Activated CD4-positive, alpha-beta T cell treated with anti-CD3 and anti-CD28 coated beads, Interleukin-2, amount 10 ng/mL, durations not matched to agents 7 days and 5 days (primary cell): ENCODE measurements at regions not wholly inside any gene's neighbourhood (a gene's known extent, or its start where the extent isn't known, plus 50 kb on each side); places are given as distances from the start of the nearest gene placed in this dataset.
"Not testable (repeated sequence)": the region's sequence is repeated elsewhere in the genome, so short reads cannot be mapped to it uniquely, and the experiment has no call there.

Experiments used
- CTCF ChIA-PET: fragments of 350-600 bp; sonication (Branson Sonifier 250); formaldehyde crosslinking; loops from one replicate; lab custom pipeline; 2021; ENCODE audit warnings: antibody characterized with exemption; lab: Charles Lee
- POLR2A ChIA-PET: fragments of 350-600 bp; sonication (Branson Sonifier 250); formaldehyde crosslinking; loops from one replicate; lab custom pipeline; 2021; ENCODE audit warnings: antibody characterized with exemption; lab: Charles Lee
- DNase-seq: peaks from one replicate; pipeline ENCODE4 v3.0.0-alpha.2; 2020
- H3K27ac Mint-ChIP-seq: one replicate; pipeline ENCODE4 v1.8.0; 2021; ENCODE audit warnings: mild to moderate bottlenecking, moderate library complexity, mixed read lengths
- H3K27me3 Mint-ChIP-seq: one replicate; pipeline ENCODE4 v1.8.0; 2021; ENCODE audit warnings: mixed read lengths
- H3K36me3 Mint-ChIP-seq: one replicate; pipeline ENCODE4 v1.8.0; 2021; ENCODE audit warnings: low read depth, mixed read lengths
- H3K4me1 Mint-ChIP-seq: one replicate; pipeline ENCODE4 v1.8.0; 2021; ENCODE audit warnings: mixed read lengths
- H3K4me3 Mint-ChIP-seq: one replicate; pipeline ENCODE4 v1.8.0; 2021; ENCODE audit warnings: mild to moderate bottlenecking, moderate library complexity, mixed read lengths
- H3K9me3 Mint-ChIP-seq: one replicate; pipeline ENCODE4 v1.8.0; 2021; ENCODE audit warnings: mixed read lengths

- H3K36me3 Mint-ChIP-seq, result no peaks in the 10 kb centered on the region
- H3K27me3 Mint-ChIP-seq, result peaks cover 2% of the 10 kb centered on the region
- POLR2A ChIA-PET, result interaction anchor here (0.7 kb wide), 1 partner anchor 40 kb away, joined by 3 read pairs; no protein-coding TSS in a partner anchor
Observed at GRCh38 chr5:131107128-131107527, 57.9 kb downstream of the HINT1 start.

GRCh38 chr5:131104169-131104808 is 60.8 kb downstream of the HINT1 start:
- H3K27me3 Mint-ChIP-seq, result no peaks in the 10 kb centered on the region
- POLR2A ChIA-PET, result no interaction called here
- H3K4me3 Mint-ChIP-seq, result no peak overlapping the region
- DNase-seq, result no peak
- H3K27ac Mint-ChIP-seq, result no peak overlapping the region
- no peaks in the 10 kb centered on the region for H3K36me3 Mint-ChIP-seq
- CTCF ChIA-PET, result interaction anchor here (0.6 kb wide), 1 partner anchor 169 kb away, joined by 3 read pairs; no protein-coding TSS in a partner anchor
- H3K9me3 Mint-ChIP-seq, result no peaks in the 10 kb centered on the region
- H3K4me1 Mint-ChIP-seq, result peaks cover 14% of the 10 kb centered on the region

More at GRCh38 chr5:131107128-131107527, 57.9 kb downstream of the HINT1 start:
- Mint-ChIP-seq H3K9me3 (no peaks in the 10 kb centered on the region), H3K27ac (no peak overlapping the region), H3K4me3 (no peak overlapping the region), H3K4me1 (peaks cover 17% of the 10 kb centered on the region)
- CTCF ChIA-PET, result interaction anchor here (0.6 to 1.5 kb wide), 7 partner anchors 10 to 434 kb away, joined by 3 to 5 read pairs (median 4); no protein-coding TSS in a partner anchor
- DNase-seq, result no peak

- POLR2A ChIA-PET, result no interaction called here
- Mint-ChIP-seq H3K4me1 (no peaks in the 10 kb centered on the region), H3K36me3 (peaks cover 2% of the 10 kb centered on the region), H3K27me3 (peaks cover 6% of the 10 kb centered on the region), H3K4me3 (no peak overlapping the region), H3K9me3 (peaks cover 10% of the 10 kb centered on the region), H3K27ac (no peak overlapping the region)
- no peak for DNase-seq
- CTCF ChIA-PET, result interaction anchor here (1.1 kb wide), 1 partner anchor 12 kb away, joined by 4 read pairs; no protein-coding TSS in a partner anchor
Observed at GRCh38 chr5:131096774-131097710, 68.0 kb downstream of the HINT1 start.

GRCh38 chr5:131095561-131095960 is 69.5 kb downstream of the HINT1 start:
- H3K9me3 Mint-ChIP-seq, DNase-seq, H3K27ac Mint-ChIP-seq, H3K4me3 Mint-ChIP-seq, POLR2A ChIA-PET, H3K27me3 Mint-ChIP-seq, CTCF ChIA-PET, H3K4me1 Mint-ChIP-seq, H3K36me3 Mint-ChIP-seq: not testable (repeated sequence)

- ChIA-PET POLR2A (no interaction called here), CTCF (interaction anchor here (0.7 to 0.8 kb wide), 2 partner anchors 12 to 109 kb away, joined by 3 to 4 read pairs; no protein-coding TSS in a partner anchor)
- Mint-ChIP-seq H3K27me3 (peaks cover 14% of the 10 kb centered on the region), H3K9me3 (peaks cover 10% of the 10 kb centered on the region), H3K27ac (no peak overlapping the region), H3K4me1 (no peaks in the 10 kb centered on the region), H3K36me3 (peaks cover 5% of the 10 kb centered on the region), H3K4me3 (no peak overlapping the region)
- no peak for DNase-seq
Observed at GRCh38 chr5:131084436-131084835, 80.6 kb downstream of the HINT1 start.

GRCh38 chr5:131081913-131082488 is 83.1 kb downstream of the HINT1 start:
- Mint-ChIP-seq H3K36me3 (peaks cover 4% of the 10 kb centered on the region), H3K4me1 (peaks cover 11% of the 10 kb centered on the region), H3K4me3 (no peak overlapping the region), H3K27me3 (peaks cover 14% of the 10 kb centered on the region), H3K9me3 (peaks cover 6% of the 10 kb centered on the region), H3K27ac (no peak overlapping the region)
- POLR2A ChIA-PET, result no interaction called here
- DNase-seq, result no peak
- CTCF ChIA-PET, result interaction anchor here (0.7 kb wide), 1 partner anchor 24 kb away, joined by 3 read pairs; no protein-coding TSS in a partner anchor

GRCh38 chr5:131081374-131081773 is 83.7 kb downstream of the HINT1 start:
- POLR2A ChIA-PET, result no interaction called here
- no peak overlapping the region for H3K27ac Mint-ChIP-seq
- H3K9me3 Mint-ChIP-seq, result peaks cover 2% of the 10 kb centered on the region
- no peak for DNase-seq
- H3K27me3 Mint-ChIP-seq, result peaks cover 11% of the 10 kb centered on the region
- CTCF ChIA-PET, result interaction anchor here (0.7 kb wide), 1 partner anchor 24 kb away, joined by 3 read pairs; no protein-coding TSS in a partner anchor
- H3K36me3 Mint-ChIP-seq, result peaks cover 5% of the 10 kb centered on the region
- no peak overlapping the region for H3K4me3 Mint-ChIP-seq
- peaks cover 17% of the 10 kb centered on the region for H3K4me1 Mint-ChIP-seq

GRCh38 chr5:131079232-131079631 is 85.8 kb downstream of the HINT1 start:
- peaks cover 12% of the 10 kb centered on the region for H3K9me3 Mint-ChIP-seq
- peaks cover 16% of the 10 kb centered on the region for H3K36me3 Mint-ChIP-seq
- H3K27me3 Mint-ChIP-seq, result peaks cover 8% of the 10 kb centered on the region
- H3K27ac Mint-ChIP-seq, result no peak overlapping the region
- CTCF ChIA-PET, result no interaction called here
- H3K4me1 Mint-ChIP-seq, result peaks cover 17% of the 10 kb centered on the region
- no peak for DNase-seq
- POLR2A ChIA-PET, result no interaction called here
- no peak overlapping the region for H3K4me3 Mint-ChIP-seq

GRCh38 chr5:131068893-131069643 is 96.0 kb downstream of the HINT1 start:
- H3K27me3 Mint-ChIP-seq, result no peaks in the 10 kb centered on the region
- ChIA-PET CTCF (no interaction called here), POLR2A (no interaction called here)
- peak overlapping the region; percentile 13 for H3K4me3 Mint-ChIP-seq
- DNase-seq, result peak; percentile 85
- H3K9me3 Mint-ChIP-seq, result peaks cover 24% of the 10 kb centered on the region
- H3K27ac Mint-ChIP-seq, result peak overlapping the region; percentile 92
- peaks cover 35% of the 10 kb centered on the region for H3K36me3 Mint-ChIP-seq
- peaks cover 55% of the 10 kb centered on the region for H3K4me1 Mint-ChIP-seq

- no peak for DNase-seq
- POLR2A ChIA-PET, result interaction anchor here (0.5 kb wide), 1 partner anchor 206 kb away, joined by 5 read pairs; no protein-coding TSS in a partner anchor
- H3K9me3 Mint-ChIP-seq, result peaks cover 29% of the 10 kb centered on the region
- peaks cover 35% of the 10 kb centered on the region for H3K36me3 Mint-ChIP-seq
- H3K4me1 Mint-ChIP-seq, result peaks cover 58% of the 10 kb centered on the region
- no peaks in the 10 kb centered on the region for H3K27me3 Mint-ChIP-seq
- CTCF ChIA-PET, result interaction anchor here (1.0 kb wide), 1 partner anchor 15 kb away, joined by 3 read pairs; no protein-coding TSS in a partner anchor
- H3K27ac Mint-ChIP-seq, result peak overlapping the region; percentile 82
- no peak overlapping the region for H3K4me3 Mint-ChIP-seq
Observed at GRCh38 chr5:131068076-131068475, 97.0 kb downstream of the HINT1 start.

GRCh38 chr5:131067636-131068035 is 97.4 kb downstream of the HINT1 start:
- H3K4me3 Mint-ChIP-seq, result no peak overlapping the region
- no peak for DNase-seq
- H3K9me3 Mint-ChIP-seq, result peaks cover 32% of the 10 kb centered on the region
- ChIA-PET CTCF (interaction anchor here (1.0 kb wide), 1 partner anchor 14 kb away, joined by 3 read pairs; no protein-coding TSS in a partner anchor), POLR2A (interaction anchor here (0.5 kb wide), 1 partner anchor 206 kb away, joined by 5 read pairs; no protein-coding TSS in a partner anchor)
- H3K36me3 Mint-ChIP-seq, result peaks cover 35% of the 10 kb centered on the region
- peak overlapping the region; percentile 68 for H3K27ac Mint-ChIP-seq
- H3K27me3 Mint-ChIP-seq, result no peaks in the 10 kb centered on the region
- peaks cover 58% of the 10 kb centered on the region for H3K4me1 Mint-ChIP-seq
